ENCODE measurements at regions not wholly inside any gene's neighbourhood (a gene's known extent, or its start where the extent isn't known, plus 50 kb on each side); places are given as distances from the start of the nearest gene placed in this dataset.

DNA sequence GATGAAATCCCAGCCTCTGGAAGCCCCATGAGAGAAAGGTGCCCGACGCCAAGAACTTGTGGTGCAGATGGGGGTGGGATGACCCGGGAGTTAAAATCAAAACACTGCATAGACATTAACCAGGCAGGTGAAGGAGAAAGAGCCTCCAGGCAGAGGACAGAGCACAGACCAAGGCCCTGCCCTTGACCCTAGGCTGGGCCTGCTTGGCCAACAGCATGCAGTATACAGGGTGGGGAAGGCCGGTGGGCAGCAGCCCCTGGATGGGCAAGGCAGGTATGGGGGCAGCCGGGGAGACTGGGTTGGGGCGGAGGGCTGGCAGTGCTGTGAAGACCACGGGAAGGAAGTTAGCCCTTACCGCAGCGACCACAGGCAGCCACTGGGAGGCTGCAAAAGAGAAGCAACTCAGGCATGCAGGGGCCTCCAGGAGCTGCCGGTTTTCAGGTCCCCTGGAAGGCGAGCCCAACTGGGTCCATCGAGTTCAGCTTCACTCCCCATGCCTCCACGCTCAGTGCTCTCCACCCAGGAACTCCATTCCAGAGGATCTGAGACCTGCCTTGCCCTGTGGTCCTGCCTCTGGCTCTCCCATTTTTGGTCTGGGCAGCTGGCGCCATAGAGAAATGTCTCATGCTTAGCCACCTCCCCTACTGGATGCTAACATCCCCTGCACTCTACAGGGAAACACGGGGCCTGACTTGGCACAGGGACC lies 81.2 kb downstream of the C16orf95 start:
- no peak for TF ChIP-seq YY1 (IDR thresholded peaks at IDR 0.05; ENCODE audit: insufficient read depth, insufficient read length)
- no peak for TF ChIP-seq ZNF274 (IDR thresholded peaks at IDR 0.05; ENCODE audit: low read depth, low read length)
- TF ChIP-seq SUZ12 (IDR thresholded peaks at IDR 0.05; ENCODE audit: extremely low read depth, insufficient read depth, insufficient read length), result no peak
